ENCODE measurements at regions not wholly inside any gene's neighbourhood (a gene's known extent, or its start where the extent isn't known, plus 50 kb on each side); places are given as distances from the start of the nearest gene placed in this dataset.

- no peak for DNase-seq
Measured at GRCh38 chr4:146998157-146998556, 52.5 kb upstream of the TTC29 start.

GRCh38 chr4:147003956-147004809 is 58.5 kb upstream of the TTC29 start:
- no peak for DNase-seq

GRCh38 chr4:147006229-147006628 is 60.6 kb upstream of the TTC29 start:
- DNase-seq, result no peak

DNA sequence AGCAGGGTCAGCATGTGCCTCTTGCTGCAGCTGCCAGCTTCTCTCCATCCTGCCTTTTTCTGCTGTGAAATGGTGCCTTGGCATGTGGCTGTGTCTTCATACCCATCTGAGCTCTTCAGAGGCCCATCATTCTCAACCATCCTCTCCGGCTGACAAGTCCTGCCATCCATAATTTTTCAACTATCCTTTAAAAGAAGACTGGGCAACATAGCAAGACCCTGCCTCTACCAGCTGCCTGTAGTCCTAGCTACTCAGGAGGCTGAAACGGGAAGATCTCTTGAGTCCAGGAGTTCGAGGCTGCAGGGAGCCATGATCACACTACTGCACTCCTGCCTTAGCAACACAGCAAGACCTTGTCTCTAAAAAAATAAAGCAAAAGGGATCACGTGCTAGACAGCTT is 64.2 kb upstream of the TTC29 start:
- DNase-seq, result no peak

DNA sequence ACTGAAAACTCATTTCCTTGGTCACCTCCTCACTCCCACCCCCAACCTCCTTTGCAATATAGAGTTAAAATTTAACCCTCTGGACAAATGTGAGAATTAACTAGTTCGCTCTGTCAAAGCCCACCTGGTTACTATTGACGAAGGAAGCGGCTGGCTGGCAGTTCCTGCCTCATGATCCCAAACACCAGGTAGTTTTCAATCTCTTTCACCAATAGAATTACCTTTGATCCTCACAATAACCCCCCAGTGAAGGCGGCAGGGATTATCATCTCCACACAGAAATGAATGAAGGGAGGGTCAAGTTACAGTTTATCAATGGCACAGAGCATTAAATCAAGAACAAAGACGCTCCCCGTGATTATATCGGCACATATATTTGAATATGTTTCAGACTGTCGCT is 65.7 kb upstream of the TTC29 start:
- no peak for DNase-seq

DNA sequence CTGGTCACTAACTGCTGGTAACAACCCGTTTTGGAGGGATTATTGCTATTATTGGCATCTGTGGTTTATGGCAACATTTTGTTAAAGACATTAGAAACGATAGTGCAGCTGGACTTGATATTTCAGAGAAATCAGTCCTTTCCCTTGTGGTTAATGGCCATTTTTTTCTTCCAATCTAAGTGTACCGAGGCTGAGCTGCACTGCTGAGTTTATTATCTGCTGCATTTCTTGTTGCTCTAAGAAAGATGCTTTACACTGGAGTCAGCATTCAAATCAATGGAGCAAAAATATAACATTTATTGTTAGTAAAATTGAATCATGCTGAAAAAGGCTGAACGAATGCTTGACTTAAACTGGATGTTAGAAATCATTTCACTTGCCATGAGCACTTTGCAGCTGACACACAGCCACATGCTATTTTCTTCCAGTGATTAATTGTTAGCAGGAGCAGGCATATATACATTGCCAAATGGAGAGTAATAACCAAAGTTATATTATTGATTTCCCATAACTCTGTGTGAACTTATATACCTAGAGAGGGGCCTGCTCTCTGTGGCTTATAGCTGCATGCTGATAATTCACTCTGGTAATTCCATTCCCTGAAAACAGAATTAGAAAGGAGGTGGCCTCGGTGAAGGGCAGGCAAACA is 66.5 kb upstream of the TTC29 start:
- no peak for DNase-seq

DNA sequence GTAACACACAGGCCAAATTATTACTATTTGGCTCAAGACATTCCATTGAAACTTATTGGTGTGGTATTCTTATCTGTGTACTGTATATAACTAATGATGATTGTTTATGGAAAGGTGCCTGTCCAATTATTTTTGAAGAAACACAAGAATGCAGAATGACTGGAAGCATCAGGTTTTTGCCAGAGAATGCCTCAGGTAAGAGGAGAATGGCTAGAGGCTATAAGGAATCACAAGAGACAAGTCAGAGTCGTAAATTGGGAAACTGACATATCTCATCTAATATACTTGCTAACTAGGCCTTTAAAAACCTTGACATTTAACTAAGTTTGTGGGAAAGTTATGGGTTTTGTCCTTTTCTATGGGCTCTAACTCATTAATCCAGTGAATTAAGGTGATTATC is 69.3 kb upstream of the TTC29 start:
- no peak for DNase-seq

GRCh38 chr4:147015491-147015890 is 69.8 kb upstream of the TTC29 start:
- no peak for DNase-seq

DNA sequence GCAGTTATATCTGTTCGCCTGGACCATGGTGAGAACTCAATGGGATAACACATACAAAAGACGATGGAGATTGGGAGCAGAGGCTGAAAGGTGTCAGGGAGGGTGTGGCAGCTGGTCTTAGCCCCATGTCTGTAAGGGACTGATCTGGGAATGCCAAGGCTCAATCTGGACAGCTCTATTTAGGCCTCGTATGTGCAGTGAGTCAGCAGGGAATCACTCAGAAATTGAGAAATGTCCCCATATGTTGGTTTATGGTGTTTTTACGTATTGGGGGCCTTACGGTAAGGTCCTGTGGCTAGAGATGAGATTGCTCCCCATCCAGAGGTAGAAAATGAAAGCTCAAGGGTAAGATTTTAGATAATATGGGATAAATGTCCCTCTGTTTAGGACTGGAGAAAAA is 71.4 kb upstream of the TTC29 start:
- DNase-seq, result no peak

GRCh38 chr4:147019091-147019490 is 73.4 kb upstream of the TTC29 start:
- no peak for DNase-seq

DNA sequence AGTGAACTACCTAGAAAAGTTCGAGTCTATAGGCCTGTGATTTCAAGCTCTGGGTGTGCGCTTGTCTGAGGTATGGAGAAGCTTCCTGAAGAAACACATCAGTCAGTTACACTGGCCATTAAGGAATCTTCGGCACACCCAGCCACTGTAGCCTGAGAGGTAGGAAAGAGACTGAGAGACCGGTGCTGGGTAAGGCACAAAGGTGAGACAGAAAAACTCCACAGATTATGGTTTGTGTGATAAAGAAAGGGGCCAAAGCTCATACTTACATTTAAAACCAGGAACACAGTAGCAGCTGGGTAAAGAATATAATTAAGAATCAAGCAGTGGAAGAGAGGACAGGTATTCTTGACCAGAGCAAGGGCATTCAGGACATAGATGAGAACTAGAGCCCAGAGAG is 74.8 kb upstream of the TTC29 start:
- DNase-seq, result no peak

DNA sequence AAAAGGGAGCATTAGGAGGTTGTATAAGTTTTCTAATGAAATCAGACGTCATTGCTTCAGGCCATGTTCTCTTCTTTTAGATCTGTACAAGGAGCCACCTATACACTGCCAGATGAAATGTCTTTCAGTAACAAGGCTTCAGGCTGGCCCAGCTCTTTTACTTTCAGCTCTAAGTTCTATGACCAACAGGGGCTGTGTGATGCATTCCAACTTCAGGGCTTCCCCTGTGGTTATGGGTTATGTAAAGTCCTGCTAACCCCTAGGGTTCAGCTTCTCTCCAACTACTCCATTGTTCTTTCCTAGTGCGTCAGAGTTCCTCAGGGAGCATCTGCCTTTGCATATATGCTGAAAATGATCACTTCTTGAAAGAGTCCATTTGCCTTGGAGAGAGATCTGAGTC is 79.4 kb upstream of the TTC29 start:
- no peak for DNase-seq

DNA sequence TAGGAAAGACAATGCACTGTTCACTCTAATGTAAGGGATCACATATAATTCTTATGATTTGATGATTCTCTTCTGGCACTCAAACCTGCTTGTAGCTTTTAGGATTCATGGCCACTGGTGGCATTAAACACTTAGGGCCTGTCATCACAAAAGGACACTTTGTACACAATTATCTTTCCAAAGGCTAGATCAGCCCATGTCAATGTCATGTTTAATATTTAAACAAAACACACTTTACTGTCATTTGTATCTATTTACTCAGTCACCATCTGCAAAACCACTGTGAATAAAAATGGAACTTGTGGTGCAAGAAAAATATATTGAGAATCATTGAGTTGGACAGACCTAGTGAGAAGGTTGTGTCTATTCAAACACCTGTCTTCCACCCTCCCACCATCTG is 83.6 kb upstream of the TTC29 start:
- no peak for DNase-seq

- no peak for DNase-seq
Measured at GRCh38 chr4:147034372-147034771, 88.7 kb upstream of the TTC29 start.

GRCh38 chr4:147037069-147037468 is 91.4 kb upstream of the TTC29 start:
- DNase-seq, result peak in 1 of 2 experiments; percentile 3

DNA sequence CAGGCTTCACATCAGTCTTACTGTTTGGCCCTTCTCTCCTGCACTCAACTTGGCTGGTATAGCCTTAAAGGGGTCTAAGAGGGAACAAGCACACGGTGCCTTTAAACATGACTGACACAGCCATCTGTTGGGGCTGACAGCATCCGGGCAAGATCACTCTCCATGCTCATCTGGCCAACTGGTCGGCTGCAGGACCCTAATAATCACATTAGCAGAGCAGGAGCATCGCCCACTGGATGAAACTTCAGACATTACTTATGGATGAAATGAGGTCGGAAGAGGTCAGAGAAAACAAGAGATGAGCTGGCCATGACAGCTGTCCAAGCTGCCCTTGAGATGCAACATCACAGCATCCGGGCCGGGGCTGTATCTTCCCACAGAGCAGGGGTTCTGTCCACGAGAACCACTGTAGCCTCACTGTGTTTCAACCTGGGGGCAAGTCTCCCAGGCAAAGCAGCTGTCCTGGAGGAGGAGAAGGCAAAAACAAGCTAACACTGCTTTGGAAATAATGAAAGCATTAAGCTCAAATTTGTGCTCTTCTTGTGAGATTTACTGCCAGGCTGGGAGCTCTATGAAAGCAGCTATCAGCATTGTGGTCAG is 94.4 kb upstream of the TTC29 start:
- DNase-seq, result no peak

DNA sequence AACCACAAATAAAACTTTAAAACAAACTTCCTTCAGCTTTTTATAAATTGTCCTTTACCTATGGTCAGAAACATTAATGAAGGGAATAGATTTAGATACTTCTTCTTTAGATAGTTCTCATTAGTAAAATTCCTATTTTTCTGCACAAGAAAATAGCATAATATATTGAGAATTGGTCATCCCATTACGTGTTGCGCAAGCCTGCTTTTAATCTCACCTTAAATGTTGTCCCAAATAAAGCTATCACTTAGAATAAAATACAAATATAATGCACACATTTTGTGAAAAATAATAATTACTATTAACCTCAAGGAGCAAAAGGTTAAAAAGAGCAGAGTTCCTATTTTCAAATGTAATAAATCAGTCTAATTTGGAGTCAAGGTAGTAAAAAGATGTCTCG is 95.2 kb upstream of the TTC29 start:
- DNase-seq, result no peak

- no peak for DNase-seq
Measured at GRCh38 chr4:147041376-147041775, 95.7 kb upstream of the TTC29 start.

DNA sequence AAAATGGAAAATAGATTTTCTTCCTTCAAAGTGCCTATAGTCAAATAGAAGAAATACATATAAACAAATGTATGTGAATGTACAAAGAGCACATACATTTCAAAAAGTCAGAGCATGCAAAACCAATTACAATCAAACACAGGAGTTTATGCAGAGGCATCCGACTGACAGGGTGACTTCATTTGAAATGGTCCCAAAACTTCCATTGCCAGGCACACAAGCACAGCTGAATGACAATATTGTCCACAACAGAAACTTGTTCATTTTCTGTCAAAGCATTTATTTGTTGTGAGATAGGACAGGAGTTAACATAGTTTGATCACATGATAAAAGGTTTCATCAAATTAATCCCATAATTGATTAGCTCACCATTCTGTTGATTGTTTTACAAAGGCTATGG is 96.4 kb upstream of the TTC29 start:
- DNase-seq, result no peak

- DNase-seq, result no peak
Measured at GRCh38 chr4:147044241-147044640, 98.6 kb upstream of the TTC29 start.

DNA sequence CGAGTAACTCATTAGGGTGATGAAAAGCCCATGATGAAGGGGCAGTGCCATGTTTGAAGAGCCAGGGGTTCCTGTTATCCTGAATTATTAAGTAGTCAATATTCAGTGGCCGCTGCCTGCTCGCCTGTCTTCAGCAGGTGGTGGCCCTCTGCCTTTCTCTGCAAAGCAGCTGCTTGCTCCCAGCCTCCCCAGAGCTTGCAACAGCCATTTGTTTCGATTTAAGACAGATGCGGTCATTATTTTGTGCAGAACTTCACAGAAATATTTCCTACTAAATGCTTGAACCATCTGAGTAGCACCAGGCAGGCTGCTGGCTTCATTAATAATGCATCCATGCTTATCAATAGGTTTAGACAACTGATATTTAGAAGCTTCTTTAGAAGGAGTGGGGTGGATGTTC is 104.3 kb upstream of the TTC29 start:
- no peak for DNase-seq

GRCh38 chr4:147050356-147050765 is 104.7 kb upstream of the TTC29 start:
- DNase-seq, result no peak

GRCh38 chr4:147052361-147052760 is 106.7 kb upstream of the TTC29 start:
- DNase-seq, result no peak

DNA sequence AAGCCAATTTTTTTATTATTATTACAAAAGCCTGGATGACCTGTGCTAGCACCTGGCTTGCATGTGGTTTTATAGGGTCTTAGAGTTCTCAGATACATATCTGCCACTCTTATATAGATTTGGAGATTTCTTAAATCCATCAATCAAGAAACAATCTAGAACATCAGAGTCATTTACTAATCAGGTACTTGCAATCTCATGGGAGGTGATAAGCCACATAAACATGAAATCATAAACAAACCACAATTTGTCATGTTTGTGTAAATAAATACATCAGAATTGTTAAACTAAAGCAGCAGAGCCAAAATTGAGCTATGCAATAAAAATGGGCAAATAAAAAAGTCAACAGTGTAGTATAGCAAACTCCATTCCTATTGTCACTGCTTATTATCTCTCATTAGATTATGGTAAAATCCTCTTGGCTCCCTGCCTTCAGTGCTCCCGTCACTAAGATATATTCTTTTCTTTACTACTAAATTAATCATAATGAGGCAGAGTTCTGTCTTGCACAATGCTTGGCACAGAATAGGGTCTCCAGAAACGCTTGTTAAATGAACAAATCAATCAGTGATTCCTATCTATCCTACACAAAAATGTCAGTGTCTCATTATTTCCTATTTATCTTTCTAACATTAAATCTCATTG is 108.7 kb upstream of the TTC29 start:
- no peak for DNase-seq
